ENCODE measurements at regions not wholly inside any gene's neighbourhood (a gene's known extent, or its start where the extent isn't known, plus 50 kb on each side); places are given as distances from the start of the nearest gene placed in this dataset.

DNA sequence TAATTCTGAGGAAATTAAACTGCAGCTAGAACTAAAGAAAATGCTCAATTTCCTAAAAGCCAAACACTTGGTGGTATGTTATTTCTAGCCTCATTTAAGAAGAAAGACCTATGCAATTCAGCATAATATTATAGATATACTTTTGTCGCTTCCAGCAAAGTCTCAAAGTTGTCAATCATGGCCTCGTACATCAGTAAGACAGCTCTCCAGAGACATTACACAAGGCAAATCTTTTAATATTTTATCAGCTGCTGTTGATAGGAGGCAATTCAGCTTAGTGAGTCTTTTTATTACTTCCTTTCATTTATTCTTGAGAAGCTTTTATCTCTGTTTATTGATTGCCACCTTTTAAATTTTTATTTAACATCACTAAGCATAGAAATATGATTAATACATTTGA is 294.3 kb downstream of the FSIP2 start:
- Histone ChIP-seq H3K9me3 (replicated peaks; ENCODE audit: control insufficient read depth, insufficient read depth, low read length) (no peaks in the 10 kb centered on the region), H3K4me3 (replicated peaks in 1 of 3; ENCODE audit: insufficient read depth in 1 of 3, low read depth in 1 of 3, low read length in 3 of 3) (no peak overlapping the region), H3K9me1 (replicated peaks; ENCODE audit: control insufficient read depth, extremely low read depth, insufficient read depth, low read length) (no peaks in the 10 kb centered on the region), H2AFZ (ENCODE audit: low read depth, low read length) (no peak overlapping the region), H3K27me3 (ENCODE audit: control insufficient read depth in 2 of 2, insufficient read depth in 2 of 2, low read length in 2 of 2) (no peaks in the 10 kb centered on the region), H4K20me1 (replicated peaks; ENCODE audit: control insufficient read depth, extremely low read depth, insufficient read depth, low read length) (no peaks in the 10 kb centered on the region), H3K9ac (replicated peaks; ENCODE audit: extremely low read depth, insufficient read depth, low read length) (no peak overlapping the region), H3K36me3 (ENCODE audit: control insufficient read depth in 2 of 2, extremely low read depth in 1 of 2, insufficient read depth in 2 of 2, low read length in 2 of 2) (no peaks in the 10 kb centered on the region), H3K4me2 (ENCODE audit: insufficient read depth, low read length) (no peak overlapping the region), H3K27ac (ENCODE audit: insufficient read depth, low read depth, low read length) (no peak overlapping the region), H3K4me1 (ENCODE audit: control insufficient read depth, extremely low read depth, insufficient read depth, low read length) (no peaks in the 10 kb centered on the region), H3K79me2 (ENCODE audit: control insufficient read depth, insufficient read depth, low read length) (no peaks in the 10 kb centered on the region)
- no peak for TF ChIP-seq EZH2 (IDR thresholded peaks at IDR 0.05; ENCODE audit: borderline replicate concordance, low read depth, low read length, severe bottlenecking)
- no peak for TF ChIP-seq MYC (IDR thresholded peaks at IDR 0.05; ENCODE audit: low read depth, low read length)
- TF ChIP-seq, protein P1, sequence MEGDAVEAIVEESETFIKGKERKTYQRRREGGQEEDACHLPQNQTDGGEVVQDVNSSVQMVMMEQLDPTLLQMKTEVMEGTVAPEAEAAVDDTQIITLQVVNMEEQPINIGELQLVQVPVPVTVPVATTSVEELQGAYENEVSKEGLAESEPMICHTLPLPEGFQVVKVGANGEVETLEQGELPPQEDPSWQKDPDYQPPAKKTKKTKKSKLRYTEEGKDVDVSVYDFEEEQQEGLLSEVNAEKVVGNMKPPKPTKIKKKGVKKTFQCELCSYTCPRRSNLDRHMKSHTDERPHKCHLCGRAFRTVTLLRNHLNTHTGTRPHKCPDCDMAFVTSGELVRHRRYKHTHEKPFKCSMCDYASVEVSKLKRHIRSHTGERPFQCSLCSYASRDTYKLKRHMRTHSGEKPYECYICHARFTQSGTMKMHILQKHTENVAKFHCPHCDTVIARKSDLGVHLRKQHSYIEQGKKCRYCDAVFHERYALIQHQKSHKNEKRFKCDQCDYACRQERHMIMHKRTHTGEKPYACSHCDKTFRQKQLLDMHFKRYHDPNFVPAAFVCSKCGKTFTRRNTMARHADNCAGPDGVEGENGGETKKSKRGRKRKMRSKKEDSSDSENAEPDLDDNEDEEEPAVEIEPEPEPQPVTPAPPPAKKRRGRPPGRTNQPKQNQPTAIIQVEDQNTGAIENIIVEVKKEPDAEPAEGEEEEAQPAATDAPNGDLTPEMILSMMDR (IDR thresholded peaks at IDR 0.05; ENCODE audit: extremely low read depth in 1 of 2, insufficient read depth in 1 of 2, low read depth in 1 of 2, low read length in 2 of 2): no peak
- no peak for TF ChIP-seq FOS (IDR thresholded peaks at IDR 0.05; ENCODE audit: borderline replicate concordance, insufficient read depth, low read length)
- no peak for TF ChIP-seq GATA2 (IDR thresholded peaks at IDR 0.05; ENCODE audit: insufficient read depth, insufficient read length, low read depth, low read length)
- TF ChIP-seq POLR2AphosphoS5 (IDR thresholded peaks at IDR 0.05; ENCODE audit: insufficient read depth, low read depth, low read length): no peak
- no peak for TF ChIP-seq JUN (IDR thresholded peaks at IDR 0.05; ENCODE audit: borderline replicate concordance, insufficient read depth, insufficient read length, low read depth)
- dilution Hi-C loops (cut with MboI; ENCODE audit: extremely low pct_ligation_motif_present, low sequenced_read_pairs): no loop called here
- FAIRE-seq (no peak), DNase-seq (ENCODE audit: low read depth, low spot score) (no peak)
- BruUV-seq (replicated peaks): no TSS peak
- ChIA-PET CTCF (interaction anchor here (0.7 to 2.1 kb wide), 6 partner anchors 8 to 54 kb away, joined by 3 to 5 read pairs (median 4); no protein-coding TSS in a partner anchor), POLR2A (interaction anchor here (0.9 kb wide), 1 partner anchor 16 kb away, joined by 3 read pairs; no protein-coding TSS in a partner anchor)
- intact Hi-C loops (cut with micrococcal nuclease): no loop called here

All from endothelial cell of umbilical vein (primary cell).